AG20443 (cell line): ENCODE measurements at regions not wholly inside any gene's neighbourhood (a gene's known extent, or its start where the extent isn't known, plus 50 kb on each side); places are given as distances from the start of the nearest gene placed in this dataset.
A peak's percentile ranks its signal among the peaks of the same experiment; 100 is the strongest.

Experiments used
- DNase-seq: peaks from one replicate; pipeline ENCODE4 v3.0.0; 2012; ENCODE audit warnings: low spot score, mixed read lengths

DNA sequence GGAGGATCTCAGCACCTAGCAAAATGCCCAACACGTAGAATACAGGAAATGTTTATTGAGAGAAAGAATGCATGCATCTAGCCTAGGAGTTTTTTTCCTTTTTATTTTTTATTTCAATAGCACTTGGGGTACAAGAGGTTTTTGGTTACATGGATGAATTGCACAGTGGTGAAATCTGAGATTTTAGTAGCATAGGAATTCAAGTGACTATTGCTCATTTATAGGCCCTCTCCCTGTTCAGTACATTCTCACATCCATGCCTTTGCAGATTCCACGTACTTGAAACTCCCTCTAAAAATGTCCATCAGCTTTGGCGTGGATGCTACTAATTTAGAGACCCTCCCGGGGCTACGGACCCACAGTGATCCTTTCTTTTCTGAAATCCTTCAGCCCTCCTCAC, 61.7 kb upstream of the PIAS1 start:
- DNase-seq: no peak

DNA sequence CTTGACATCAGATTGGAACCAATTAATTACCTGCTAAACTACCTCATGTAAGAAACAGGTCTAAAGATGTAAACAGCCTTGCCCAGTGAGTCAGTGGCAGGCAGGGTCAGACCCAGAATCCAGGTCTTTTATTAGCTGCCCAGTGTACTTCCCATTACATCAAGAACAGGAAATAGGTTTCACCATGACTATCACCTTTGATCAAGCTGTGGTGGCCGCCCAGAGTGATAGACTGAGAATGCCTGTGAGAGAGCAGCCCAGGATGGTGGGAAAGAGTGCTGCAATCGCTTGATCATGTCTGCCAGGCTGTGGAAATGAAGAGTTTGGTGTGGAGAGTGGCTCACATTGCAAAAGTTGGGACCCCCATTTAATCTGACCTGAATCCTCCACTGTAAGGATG, 61.3 kb upstream of the PIAS1 start:
- DNase-seq: no peak

DNA sequence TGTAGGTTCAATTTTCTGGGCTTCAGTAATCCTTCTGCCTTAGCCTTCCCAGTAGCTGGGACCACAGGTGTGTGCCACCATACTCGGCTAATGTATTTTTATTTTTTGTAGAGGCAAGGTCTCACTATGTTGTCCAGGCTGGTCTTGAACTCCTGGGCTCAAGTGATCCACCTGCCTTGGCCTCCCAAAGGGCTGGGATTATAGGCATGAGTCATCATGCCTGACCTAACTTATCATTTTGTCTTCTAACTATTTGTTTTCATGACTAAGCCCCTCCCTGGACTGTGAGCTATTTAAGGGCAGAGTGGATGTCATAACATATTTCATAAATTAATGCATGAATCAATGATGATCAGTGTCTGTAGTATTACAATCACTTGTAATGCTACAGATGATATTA, 56.1 kb upstream of the PIAS1 start:
- no peak for DNase-seq

DNA sequence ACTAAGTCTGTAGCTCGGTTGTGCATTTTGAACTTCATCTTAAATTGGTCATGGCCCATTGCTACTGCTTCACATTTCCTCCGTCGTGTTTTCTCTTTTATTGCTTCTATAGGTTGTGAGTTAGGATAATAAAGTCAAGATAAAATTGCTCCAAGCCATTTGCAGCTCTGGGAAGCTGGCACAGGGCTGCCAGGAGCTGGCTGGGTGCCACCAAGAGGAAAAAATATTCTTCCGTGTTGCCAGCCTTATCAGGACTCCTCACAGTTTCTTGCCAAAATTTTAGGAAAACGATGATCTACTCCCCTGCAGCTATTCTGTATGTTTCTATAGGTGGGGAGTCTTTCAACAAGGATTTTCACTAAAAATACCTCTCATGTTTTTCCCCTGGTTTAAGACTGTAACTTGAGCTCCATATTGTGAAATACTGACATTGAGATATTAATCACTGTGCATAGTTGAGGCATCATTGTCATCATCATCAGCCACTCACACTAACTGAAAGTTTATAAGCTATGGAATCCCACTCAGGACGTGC, 55.4 kb upstream of the PIAS1 start:
- DNase-seq: peak; percentile 38

DNA sequence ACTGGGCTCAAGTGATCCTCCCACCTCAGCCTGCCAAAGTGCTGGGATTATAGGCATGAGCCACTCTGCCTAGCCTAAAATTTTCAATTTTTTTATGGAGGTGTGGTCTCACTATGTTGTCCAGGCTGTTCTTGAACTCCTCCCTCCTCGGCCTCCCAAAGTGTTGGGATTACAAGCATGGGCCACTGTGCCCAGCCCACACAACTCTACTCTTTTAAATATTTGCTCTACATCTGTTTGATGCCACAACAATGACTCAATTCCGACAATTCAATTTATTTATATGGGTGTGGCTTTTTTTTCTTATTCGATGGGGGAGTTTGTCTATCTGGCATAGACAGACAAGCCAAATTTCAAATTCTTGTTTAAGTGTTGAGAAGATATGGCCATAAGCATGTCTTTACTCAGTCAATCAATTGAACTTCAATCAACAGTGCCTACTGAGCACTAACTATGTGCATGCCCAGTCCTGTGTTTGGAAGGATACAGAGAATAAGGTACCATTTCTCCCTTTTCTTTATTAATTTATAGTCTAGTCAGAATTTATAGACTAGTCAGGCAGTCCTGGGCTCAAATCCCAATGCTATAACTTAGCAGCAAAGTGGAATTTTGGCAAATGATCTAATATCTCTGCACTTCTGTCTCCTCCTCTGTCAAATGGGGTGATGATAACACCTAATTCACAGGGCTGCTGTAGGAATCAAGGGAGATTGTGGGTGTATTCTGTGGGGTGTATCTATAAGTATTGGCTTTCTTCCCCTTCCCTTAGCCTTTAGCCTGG, 54.6 kb upstream of the PIAS1 start:
- DNase-seq: no peak

DNA sequence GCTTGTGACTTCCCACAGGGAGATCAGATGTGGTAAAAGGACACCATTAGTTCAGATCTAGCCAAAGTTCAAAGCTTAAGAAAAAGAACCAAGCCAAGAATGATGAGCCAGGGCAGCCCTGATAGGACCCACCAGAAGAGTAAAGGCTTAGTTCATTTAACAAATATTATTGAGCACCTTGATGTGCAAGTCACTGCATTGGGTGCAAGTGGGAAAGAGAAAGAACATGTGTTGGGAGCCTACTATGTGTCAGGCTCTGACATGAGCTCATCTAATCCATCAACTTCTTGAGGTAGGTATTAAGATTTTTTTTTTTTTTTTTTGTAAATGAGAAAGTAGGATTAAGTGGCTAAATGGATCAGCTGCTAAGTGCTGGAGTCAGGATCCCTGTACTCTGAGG, 53.4 kb upstream of the PIAS1 start:
- no peak for DNase-seq

DNA sequence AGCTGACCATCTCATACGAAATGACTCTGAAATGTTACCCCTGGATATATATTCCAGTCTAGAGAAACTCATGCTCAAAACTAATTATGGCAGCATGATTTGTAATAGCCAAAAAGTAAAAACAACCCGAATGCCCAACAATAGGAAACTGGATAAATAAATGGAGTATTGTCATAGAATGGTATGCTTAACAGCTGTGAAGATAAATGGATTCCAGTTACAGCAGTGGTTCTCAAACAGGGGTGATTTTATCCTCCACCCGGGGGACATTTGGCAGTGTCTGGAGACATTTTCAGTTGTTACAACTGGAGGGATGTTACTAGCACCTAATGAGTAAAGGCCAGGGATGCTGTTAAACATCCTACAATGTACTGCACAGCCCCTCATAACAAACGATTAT, 52.3 kb upstream of the PIAS1 start:
- no peak for DNase-seq

DNA sequence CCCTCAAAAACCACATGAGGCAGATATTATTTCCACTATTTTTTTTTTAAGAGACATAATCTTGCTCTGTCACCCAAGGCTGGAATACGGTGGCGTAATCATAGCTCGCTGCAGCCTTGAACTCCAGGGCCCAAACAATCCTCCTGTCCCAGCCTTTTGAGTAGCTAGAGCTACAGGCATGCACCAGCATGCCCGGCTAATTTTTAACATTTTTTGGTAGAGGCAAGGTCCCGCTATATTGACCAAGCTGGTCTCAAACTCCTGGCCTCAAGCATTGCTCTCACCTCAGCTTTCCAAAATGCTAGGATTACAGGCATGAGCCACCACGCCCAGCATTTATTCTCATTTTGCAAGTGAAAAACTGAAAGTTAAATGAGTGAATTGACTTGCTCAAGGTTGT, 50.8 kb upstream of the PIAS1 start:
- DNase-seq: no peak
